ENCODE measurements at regions not wholly inside any gene's neighbourhood (a gene's known extent, or its start where the extent isn't known, plus 50 kb on each side); places are given as distances from the start of the nearest gene placed in this dataset.

- Histone ChIP-seq H4K20me1 (ENCODE audit: insufficient read depth, low read length) (no peaks in the 10 kb centered on the region), H3K27me3 (replicated peaks; ENCODE audit: insufficient read depth, low read length) (no peaks in the 10 kb centered on the region), H3K36me3 (replicated peaks; ENCODE audit: insufficient read depth, low read length) (no peaks in the 10 kb centered on the region), H3K27ac (ENCODE audit: low read length) (no peak overlapping the region), H3K4me3 (ENCODE audit: low read length) (no peak overlapping the region), H3K9ac (ENCODE audit: low read length) (no peak overlapping the region), H3K9me2 (replicated peaks; ENCODE audit: insufficient read depth, low read length) (no peaks in the 10 kb centered on the region), H3F3A (ENCODE audit: insufficient read depth, low read length) (no peaks in the 10 kb centered on the region), H3K79me2 (ENCODE audit: low read length) (no peaks in the 10 kb centered on the region), H3K4me1 (ENCODE audit: low read length) (no peaks in the 10 kb centered on the region), H3K9me3 (replicated peaks; ENCODE audit: insufficient read depth, low read length) (no peaks in the 10 kb centered on the region), H3K4me2 (ENCODE audit: low read depth, low read length) (no peak overlapping the region), H2AFZ (ENCODE audit: low read length) (no peak overlapping the region)
- no peak for DNase-seq
- TF ChIP-seq EZH2 (optimal IDR thresholded peaks at IDR 0.05; ENCODE audit: low read depth, low read length) (no peak), CTCF (IDR thresholded peaks at IDR 0.05; ENCODE audit: low read length) (no peak), EZH2phosphoT487 (IDR thresholded peaks at IDR 0.05; ENCODE audit: low read length) (no peak)
These were observed 73.5 kb upstream of the CACNA2D1 start for GRCh38 chr7:82517050-82517449.

DNA sequence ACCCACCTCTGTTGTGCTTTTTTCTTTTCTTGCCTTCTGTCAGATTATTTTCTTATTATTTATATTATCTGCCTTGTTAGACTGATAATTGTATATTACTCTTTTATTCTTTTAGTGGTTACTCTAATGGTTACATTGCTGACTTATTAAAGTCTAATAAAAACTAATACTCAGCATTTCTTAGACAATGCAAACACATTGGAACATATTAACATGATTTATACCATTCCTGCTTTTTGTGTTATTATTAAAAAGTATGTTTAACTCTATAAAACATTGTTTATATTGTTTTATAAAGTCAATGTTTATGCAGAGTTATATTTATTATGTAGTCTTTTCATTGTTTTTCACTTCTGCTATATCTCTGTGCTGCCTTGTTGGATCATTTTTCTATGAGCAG, 68.0 kb upstream of the CACNA2D1 start:
- no peaks in the 10 kb centered on the region for H3K36me3 ChIP-seq (replicated peaks; ENCODE audit: insufficient read depth, low read length)
- H3F3A ChIP-seq (ENCODE audit: insufficient read depth, low read length), result no peaks in the 10 kb centered on the region

GRCh38 chr7:82507976-82508677, 64.5 kb upstream of the CACNA2D1 start:
- H3K9ac ChIP-seq (ENCODE audit: low read length), result no peak overlapping the region
- no peak overlapping the region for H3K4me2 ChIP-seq (ENCODE audit: low read depth, low read length)
- H3K9me3 ChIP-seq (replicated peaks; ENCODE audit: insufficient read depth, low read length), result no peaks in the 10 kb centered on the region
- no peaks in the 10 kb centered on the region for H3K4me1 ChIP-seq (ENCODE audit: low read length)
- H3K27me3 ChIP-seq (replicated peaks; ENCODE audit: insufficient read depth, low read length), result no peaks in the 10 kb centered on the region
- no peaks in the 10 kb centered on the region for H3K36me3 ChIP-seq (replicated peaks; ENCODE audit: insufficient read depth, low read length)
- H3K4me3 ChIP-seq (ENCODE audit: low read length), result no peak overlapping the region
- no peak overlapping the region for H3K27ac ChIP-seq (ENCODE audit: low read length)
- no peaks in the 10 kb centered on the region for H3K79me2 ChIP-seq (ENCODE audit: low read length)
- no peak overlapping the region for H2AFZ ChIP-seq (ENCODE audit: low read length)
- no peak for TF ChIP-seq CTCF (IDR thresholded peaks at IDR 0.05; ENCODE audit: low read length)
- TF ChIP-seq EZH2 (optimal IDR thresholded peaks at IDR 0.05; ENCODE audit: low read depth, low read length), result no peak
- TF ChIP-seq EZH2phosphoT487 (IDR thresholded peaks at IDR 0.05; ENCODE audit: low read length), result no peak
- H3F3A ChIP-seq (ENCODE audit: insufficient read depth, low read length), result no peaks in the 10 kb centered on the region
- H3K9me2 ChIP-seq (replicated peaks; ENCODE audit: insufficient read depth, low read length), result no peaks in the 10 kb centered on the region; the same call in 1 of the 2 replicates
- H4K20me1 ChIP-seq (ENCODE audit: insufficient read depth, low read length), result no peaks in the 10 kb centered on the region
- DNase-seq, result no peak

More for the DNA sequence above, 68.0 kb upstream of the CACNA2D1 start:
- Histone ChIP-seq H3K9ac (ENCODE audit: low read length) (no peak overlapping the region), H3K9me3 (replicated peaks; ENCODE audit: insufficient read depth, low read length) (no peaks in the 10 kb centered on the region), H3K4me2 (ENCODE audit: low read depth, low read length) (no peak overlapping the region), H3K4me3 (ENCODE audit: low read length) (no peak overlapping the region), H3K27me3 (replicated peaks; ENCODE audit: insufficient read depth, low read length) (no peaks in the 10 kb centered on the region), H3K9me2 (replicated peaks; ENCODE audit: insufficient read depth, low read length) (no peaks in the 10 kb centered on the region), H3K27ac (ENCODE audit: low read length) (no peak overlapping the region), H3K79me2 (ENCODE audit: low read length) (no peaks in the 10 kb centered on the region), H2AFZ (ENCODE audit: low read length) (no peak overlapping the region), H4K20me1 (ENCODE audit: insufficient read depth, low read length) (no peaks in the 10 kb centered on the region), H3K4me1 (ENCODE audit: low read length) (no peaks in the 10 kb centered on the region)
- no peak for DNase-seq
- no peak for TF ChIP-seq EZH2phosphoT487 (IDR thresholded peaks at IDR 0.05; ENCODE audit: low read length)
- no peak for TF ChIP-seq CTCF (IDR thresholded peaks at IDR 0.05; ENCODE audit: low read length)
- TF ChIP-seq EZH2 (optimal IDR thresholded peaks at IDR 0.05; ENCODE audit: low read depth, low read length), result no peak

Data from MM.1S (cell line).